NB4 (cell line): ENCODE measurements at regions not wholly inside any gene's neighbourhood (a gene's known extent, or its start where the extent isn't known, plus 50 kb on each side); places are given as distances from the start of the nearest gene placed in this dataset.
A peak's percentile ranks its signal among the peaks of the same experiment; 100 is the strongest.

ENCODE experiments used
- DNase-seq: peaks from one replicate; pipeline ENCODE4 v3.0.0; 2010; ENCODE audit warnings: low read depth
- H3K4me3 ChIP-seq: one replicate; pipeline ENCODE4 v1.5.1; 2011; ENCODE audit warnings: mild to moderate bottlenecking, low read depth, low read length, moderate library complexity
- CTCF ChIP-seq: IDR thresholded peaks from one replicate; pipeline ENCODE4 v1.5.1; 2012; ENCODE audit warnings: low read depth, low read length
- MAX ChIP-seq: IDR thresholded peaks from 2 replicates; pipeline ENCODE4 v1.6.1; 2011; ENCODE audit warnings: low read depth, low read length
- MYC ChIP-seq: IDR thresholded peaks from 2 replicates; pipeline ENCODE4 v1.6.1; 2011; ENCODE audit warnings: low read depth, low read length
- POLR2A ChIP-seq: IDR thresholded peaks from 2 replicates; pipeline ENCODE4 v1.6.1; 2011; ENCODE audit warnings: mild to moderate bottlenecking; ENCODE audit not compliant: insufficient read length; ENCODE audit errors: extremely low read depth

GRCh38 chr15:25514522-25514921 is 75.7 kb upstream of the UBE3A start:
- DNase-seq, result no peak
- H3K4me3 ChIP-seq, result no peak overlapping the region
- TF ChIP-seq POLR2A (no peak), MAX (no peak), MYC (no peak), CTCF (no peak)

GRCh38 chr15:25512957-25513356 is 74.1 kb upstream of the UBE3A start:
- no peak overlapping the region for H3K4me3 ChIP-seq
- DNase-seq, result no peak
- TF ChIP-seq POLR2A (no peak), MYC (no peak), CTCF (no peak)

- no peak overlapping the region for H3K4me3 ChIP-seq
- TF ChIP-seq MAX (no peak), MYC (no peak), POLR2A (no peak), CTCF (no peak)
- DNase-seq, result no peak
Measured at GRCh38 chr15:25510146-25510545, 71.3 kb upstream of the UBE3A start.

GRCh38 chr15:25509703-25510102 is 70.9 kb upstream of the UBE3A start:
- DNase-seq, result no peak
- H3K4me3 ChIP-seq, result no peak overlapping the region
- TF ChIP-seq CTCF, result no peak
- no peak for TF ChIP-seq MYC
- no peak for TF ChIP-seq MAX
- no peak for TF ChIP-seq POLR2A

- peak; percentile 47 for DNase-seq
- TF ChIP-seq MYC (no peak), CTCF (peak; percentile 52), MAX (no peak), POLR2A (no peak)
- no peak overlapping the region for H3K4me3 ChIP-seq
Measured at GRCh38 chr15:25508369-25509002, 69.7 kb upstream of the UBE3A start.

- TF ChIP-seq CTCF (no peak), MAX (no peak), MYC (no peak), POLR2A (no peak)
Measured at GRCh38 chr15:25504307-25504706, 65.5 kb upstream of the UBE3A start.

More at GRCh38 chr15:25504307-25504706, 65.5 kb upstream of the UBE3A start:
- peak; percentile 33 for DNase-seq
- H3K4me3 ChIP-seq, result no peak overlapping the region
